DND-41 (cell line): ENCODE measurements at regions not wholly inside any gene's neighbourhood (a gene's known extent, or its start where the extent isn't known, plus 50 kb on each side); places are given as distances from the start of the nearest gene placed in this dataset.

Experiments
- ATAC-seq: fragments of 200-7000 bp; cut with Tn5 transposase; 3 replicates; pipeline ENCODE4 v1.9.1; 2021; ENCODE audit warnings: low read depth; ENCODE audit not compliant: insufficient read depth
- DNase-seq: peaks from one replicate; pipeline ENCODE4 v3.0.0-alpha.2; 2020
- H2AFZ ChIP-seq: 2 replicates; pipeline ENCODE4 v1.6.0; 2012; ENCODE audit warnings: low read depth, low read length
- H3K27ac ChIP-seq: 2 replicates; pipeline ENCODE4 v1.5.1; 2012; ENCODE audit warnings: low read length, inconsistent platforms
- H3K27me3 ChIP-seq: fragments of 200-600 bp; sonication (generic); 2 replicates; pipeline ENCODE4 v1.6.0; 2012; ENCODE audit warnings: low read length, mild to moderate bottlenecking, inconsistent platforms; ENCODE audit not compliant: insufficient read depth, poor library complexity
- H3K36me3 ChIP-seq: 2 replicates; pipeline ENCODE4 v1.5.1; 2012; ENCODE audit warnings: low read length, inconsistent platforms; ENCODE audit not compliant: insufficient read depth
- H3K4me1 ChIP-seq: 2 replicates; pipeline ENCODE4 v1.5.1; 2012; ENCODE audit warnings: mild to moderate bottlenecking, low read length; ENCODE audit not compliant: insufficient read depth
- H3K4me2 ChIP-seq: 2 replicates; pipeline ENCODE4 v1.6.0; 2012; ENCODE audit warnings: mild to moderate bottlenecking, moderate library complexity, low read length, inconsistent platforms; ENCODE audit not compliant: insufficient read depth
- H3K4me3 ChIP-seq, 2 experiments: fragments of 200-600 bp in 1 of 2; shearing (Covaris generic) in 1 of 2; 2 replicates each; pipeline ENCODE4 v1.5.1; 2012 to 2016; ENCODE audit warnings: inconsistent platforms in 2 of 2, low read length in 2 of 2, mild to moderate bottlenecking in 2 of 2, low read depth in 1 of 2, moderate library complexity in 1 of 2
- H3K79me2 ChIP-seq: 2 replicates; pipeline ENCODE4 v1.6.0; 2012; ENCODE audit warnings: low read length, inconsistent platforms; ENCODE audit not compliant: insufficient read depth
- H3K9ac ChIP-seq: 2 replicates; pipeline ENCODE4 v1.6.0; 2012; ENCODE audit warnings: low read depth, mild to moderate bottlenecking, inconsistent platforms, low read length, moderate library complexity
- H3K9me3 ChIP-seq: 2 replicates; pipeline ENCODE4 v1.5.1; 2012; ENCODE audit warnings: low read length, moderate library complexity, mild to moderate bottlenecking, inconsistent platforms; ENCODE audit not compliant: insufficient read depth, severe bottlenecking
- H4K20me1 ChIP-seq: 2 replicates; pipeline ENCODE4 v1.6.0; 2012; ENCODE audit warnings: low read length; ENCODE audit not compliant: insufficient read depth
- CTCF ChIP-seq: IDR thresholded peaks from 2 replicates; pipeline ENCODE4 v1.5.1; 2012; ENCODE audit warnings: borderline replicate concordance, low read length, moderate library complexity, mild to moderate bottlenecking; ENCODE audit not compliant: poor library complexity, severe bottlenecking; ENCODE audit errors: extremely low read depth
- EZH2 ChIP-seq: IDR thresholded peaks from 3 replicates; pipeline ENCODE4 v1.6.1; 2012; ENCODE audit warnings: borderline replicate concordance, low read depth, mild to moderate bottlenecking, moderate library complexity, low read length, inconsistent platforms; ENCODE audit not compliant: severe bottlenecking

DNA sequence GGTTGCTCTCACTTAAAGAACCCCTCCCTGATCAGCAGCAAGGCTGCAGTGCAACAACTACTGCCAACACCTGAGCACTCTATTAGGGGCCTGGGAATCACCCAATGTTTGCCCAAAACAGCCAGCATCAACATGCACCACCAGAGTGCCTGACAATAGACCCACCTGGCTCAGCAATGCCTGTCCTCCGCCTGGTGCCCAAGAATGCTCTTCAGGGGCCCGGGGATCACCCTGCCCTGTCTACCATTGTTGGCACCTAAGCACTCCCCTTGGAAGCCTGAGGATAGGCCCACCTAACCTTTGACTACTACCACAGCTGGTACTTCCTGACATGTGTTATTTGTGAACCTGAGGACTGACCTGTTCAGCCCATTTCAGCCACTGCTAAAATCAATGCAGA lies 1363.1 kb upstream of the PRR20A start:
- H3K4me2 ChIP-seq = no peak overlapping the region
- ATAC-seq = no peak
- H2AFZ ChIP-seq = no peak overlapping the region
- no peak overlapping the region for H3K27ac ChIP-seq
- no peaks in the 10 kb centered on the region for H3K4me1 ChIP-seq
- H3K4me3 ChIP-seq = no peak overlapping the region
- H3K36me3 ChIP-seq = no peaks in the 10 kb centered on the region
- H3K79me2 ChIP-seq = no peaks in the 10 kb centered on the region
- H3K9me3 ChIP-seq = no peaks in the 10 kb centered on the region
- no peaks in the 10 kb centered on the region for H4K20me1 ChIP-seq
- no peak for TF ChIP-seq EZH2
- no peak for TF ChIP-seq CTCF
- no peak for DNase-seq
- H3K9ac ChIP-seq = no peak overlapping the region
- no peaks in the 10 kb centered on the region for H3K27me3 ChIP-seq

GRCh38 chr13:55783841-55784240 lies 1356.9 kb upstream of the PRR20A start:
- Histone ChIP-seq H3K27me3 (no peaks in the 10 kb centered on the region), H3K4me3 (no peak overlapping the region), H3K27ac (no peak overlapping the region), H3K9me3 (no peaks in the 10 kb centered on the region), H3K4me2 (no peak overlapping the region), H3K9ac (no peak overlapping the region), H2AFZ (no peak overlapping the region), H3K4me1 (no peaks in the 10 kb centered on the region), H3K36me3 (no peaks in the 10 kb centered on the region), H4K20me1 (no peaks in the 10 kb centered on the region), H3K79me2 (no peaks in the 10 kb centered on the region)
- ATAC-seq (no peak), DNase-seq (no peak)
- TF ChIP-seq CTCF = no peak
- no peak for TF ChIP-seq EZH2

DNA sequence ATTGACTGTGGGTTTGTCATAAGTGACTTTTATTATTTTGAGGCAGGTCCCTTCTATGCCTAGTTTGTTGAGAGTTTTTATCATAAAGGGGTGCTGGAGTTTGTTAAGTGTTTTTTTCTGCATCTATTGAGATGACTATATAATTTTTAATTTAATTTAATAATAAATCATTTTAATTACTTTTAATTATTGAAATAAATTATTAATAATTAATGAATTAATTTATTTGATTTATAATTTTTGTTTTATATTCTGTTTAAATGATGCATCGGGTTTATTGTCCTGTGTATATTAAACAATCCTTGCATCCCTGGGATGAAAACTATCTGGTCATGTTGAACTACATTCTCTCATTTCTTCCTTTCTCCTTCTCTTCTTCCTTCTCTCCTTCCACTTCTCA lies 1352.2 kb upstream of the PRR20A start:
- Histone ChIP-seq H3K79me2 (no peaks in the 10 kb centered on the region), H3K36me3 (no peaks in the 10 kb centered on the region), H2AFZ (no peak overlapping the region), H4K20me1 (no peaks in the 10 kb centered on the region), H3K9ac (no peak overlapping the region), H3K4me3 (no peak overlapping the region), H3K9me3 (no peaks in the 10 kb centered on the region), H3K4me1 (no peaks in the 10 kb centered on the region), H3K4me2 (no peak overlapping the region), H3K27me3 (no peaks in the 10 kb centered on the region), H3K27ac (no peak overlapping the region)
- DNase-seq (no peak), ATAC-seq (no peak)
- TF ChIP-seq EZH2 = no peak
- no peak for TF ChIP-seq CTCF
